COLO668 (cell line): ENCODE measurements at regions not wholly inside any gene's neighbourhood (a gene's known extent, or its start where the extent isn't known, plus 50 kb on each side); places are given as distances from the start of the nearest gene placed in this dataset.

ENCODE experiments used
- DNase-seq: peaks from one replicate; lab custom pipeline; 2025; ENCODE audit not compliant: unreplicated experiment; lab: John Stamatoyannopoulos, UW

DNA sequence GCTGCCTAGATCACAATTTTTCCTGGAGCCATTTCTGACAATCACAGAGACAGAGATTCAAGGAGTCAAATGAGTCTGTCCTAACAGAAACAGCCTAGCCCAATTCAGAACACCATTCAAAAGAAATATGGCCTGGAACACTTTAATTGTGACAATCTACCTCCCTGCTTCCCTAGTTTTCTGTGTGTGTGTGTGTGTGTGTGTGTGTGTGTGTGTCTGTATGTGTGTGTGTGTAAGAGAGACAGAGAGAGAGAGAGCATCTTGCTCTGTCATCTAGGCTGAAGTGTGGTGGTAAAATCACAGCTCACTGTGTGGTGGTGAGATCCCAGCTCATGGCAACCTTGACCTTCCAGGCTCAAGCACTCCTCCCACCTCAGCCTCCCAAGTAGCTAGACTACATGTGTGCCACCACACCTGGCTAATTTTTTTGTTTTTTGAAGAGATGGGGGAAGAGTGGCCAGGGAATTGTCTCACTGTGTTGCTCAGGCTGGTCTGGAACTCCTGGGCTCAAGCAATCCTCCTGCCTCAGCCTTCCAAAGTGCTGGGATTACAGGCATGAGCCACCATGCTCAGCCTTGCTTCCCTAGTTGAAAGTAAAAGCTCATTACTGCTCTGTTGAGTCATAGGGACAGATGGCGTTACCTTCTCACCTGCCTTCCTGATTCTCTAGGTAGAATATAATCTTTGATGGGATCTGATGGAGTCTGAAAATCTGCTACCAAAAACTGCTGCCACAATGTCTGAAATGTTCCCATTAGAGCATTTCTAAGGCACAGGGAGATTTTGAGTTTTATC, 89.6 kb upstream of the BEND6 start:
- no peak for DNase-seq

DNA sequence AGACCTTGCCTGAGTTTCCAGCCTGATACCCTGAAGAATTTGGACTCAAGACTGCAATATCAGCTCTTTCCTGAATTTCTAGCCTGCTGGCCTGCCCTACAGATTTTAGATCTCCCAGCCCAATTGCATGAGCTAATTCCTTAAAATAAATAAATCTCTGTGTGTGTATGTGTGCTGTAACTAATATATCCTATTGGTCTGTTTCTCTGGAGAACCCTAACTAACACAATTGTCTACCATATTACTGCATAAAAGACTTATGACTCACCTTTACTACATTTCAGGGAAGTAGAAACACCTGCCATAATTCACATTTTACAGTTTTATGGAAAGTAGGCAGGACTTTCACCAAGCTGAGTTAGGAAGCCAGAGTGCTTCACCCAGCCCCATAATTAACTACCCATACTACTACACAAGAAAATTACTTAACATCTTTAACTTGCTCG, 90.7 kb upstream of the BEND6 start:
- no peak for DNase-seq

DNA sequence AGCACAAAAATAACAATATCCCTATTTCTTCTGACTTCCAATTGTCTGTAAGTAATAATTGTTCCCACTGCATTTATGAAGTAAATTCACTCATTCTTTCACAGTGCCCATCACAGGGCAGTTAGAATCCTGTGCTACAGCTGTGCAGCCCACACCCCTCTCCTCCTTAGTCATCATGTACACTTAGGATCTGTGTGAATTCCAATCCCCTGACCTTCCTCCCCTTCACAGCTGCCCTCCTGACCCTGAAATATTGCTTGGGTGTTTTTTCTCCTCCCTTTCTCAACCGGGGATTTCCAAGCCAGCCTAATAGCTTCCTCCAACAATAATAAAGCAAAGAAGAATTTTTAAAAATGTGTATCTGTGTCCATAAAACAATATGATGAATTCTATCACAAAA, 91.5 kb upstream of the BEND6 start:
- DNase-seq = no peak

DNA sequence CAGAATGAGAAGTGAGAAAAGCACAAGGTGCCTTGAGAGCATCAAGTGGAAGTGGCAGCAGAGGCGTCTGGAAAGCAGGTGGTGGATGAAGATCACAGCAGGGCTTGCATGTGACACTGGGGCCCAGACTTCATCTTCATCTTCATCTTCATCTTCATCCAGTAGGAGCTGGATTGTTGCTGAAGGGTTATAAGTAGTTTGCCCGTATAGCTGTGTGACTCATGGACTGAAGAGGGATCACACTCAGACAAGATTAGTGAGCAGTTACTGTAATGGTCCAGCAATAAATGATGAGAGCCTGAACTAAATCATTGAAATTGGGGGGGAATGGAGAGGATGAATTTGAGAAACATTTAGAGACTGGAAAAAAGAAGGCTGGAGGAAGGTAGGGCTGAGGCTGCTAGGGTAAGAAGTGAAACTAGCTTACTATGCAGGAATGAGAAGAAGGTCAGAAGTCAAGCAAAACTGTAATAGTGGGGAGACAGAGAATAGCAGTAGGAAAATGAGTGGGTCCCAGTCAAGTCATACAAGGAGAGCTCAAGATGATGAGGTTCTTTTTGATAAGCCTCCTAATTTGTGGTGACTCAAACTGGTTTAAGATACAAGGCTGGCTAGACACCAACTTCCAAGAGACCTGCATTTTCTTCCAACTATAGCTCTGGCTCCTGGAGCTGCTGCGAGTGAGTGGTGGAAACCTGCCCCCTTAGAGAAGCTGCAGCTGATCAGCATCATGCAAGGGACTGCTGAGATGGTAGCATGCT, 92.3 kb upstream of the BEND6 start:
- no peak for DNase-seq

- no peak for DNase-seq
These were observed 94.4 kb upstream of the BEND6 start for GRCh38 chr6:56860475-56860874.

DNA sequence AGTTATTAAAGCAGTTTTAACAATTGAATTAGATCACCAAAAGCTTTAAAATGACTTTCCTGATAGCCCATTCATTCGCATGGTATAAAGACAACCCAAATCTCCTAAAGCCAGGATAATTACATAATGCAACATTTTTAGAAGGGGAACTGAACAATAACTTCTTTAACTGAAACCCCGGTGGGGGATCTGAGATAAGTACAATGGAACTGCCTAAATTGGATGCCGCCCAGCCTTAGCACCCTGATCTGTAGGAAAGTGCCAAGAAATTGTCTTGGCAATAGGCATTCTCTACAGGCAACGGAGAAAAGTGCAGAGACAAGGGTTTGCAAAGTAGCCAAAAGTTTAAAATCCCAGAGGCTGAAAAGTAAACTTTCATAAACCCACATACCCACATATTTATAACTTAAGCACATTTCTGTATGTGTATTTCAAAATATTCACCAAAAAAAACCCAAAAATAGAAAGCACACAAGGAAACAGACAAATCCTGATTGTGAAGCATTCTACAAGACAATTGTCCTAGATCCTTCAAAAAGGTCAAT, 98.8 kb upstream of the BEND6 start:
- DNase-seq = no peak

DNA sequence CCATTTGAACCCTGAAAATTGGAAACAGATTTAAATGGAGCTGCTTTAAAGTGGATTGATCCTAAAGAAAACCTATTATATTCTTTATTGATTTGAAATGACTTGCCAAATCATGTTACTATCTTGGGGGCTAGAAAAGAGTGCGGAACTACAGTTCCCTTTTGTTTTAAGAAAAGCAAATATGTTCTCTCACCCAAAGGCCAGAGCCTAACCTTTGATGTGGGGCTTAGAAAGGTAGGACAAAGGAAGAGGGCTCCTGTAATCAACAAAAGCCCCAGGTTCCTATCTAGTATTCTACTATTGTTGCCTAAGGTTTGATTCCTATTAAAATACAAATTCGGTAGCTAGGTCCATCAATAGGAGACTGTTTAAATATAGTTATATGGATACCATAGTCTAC, 100.8 kb upstream of the BEND6 start:
- DNase-seq = no peak

DNA sequence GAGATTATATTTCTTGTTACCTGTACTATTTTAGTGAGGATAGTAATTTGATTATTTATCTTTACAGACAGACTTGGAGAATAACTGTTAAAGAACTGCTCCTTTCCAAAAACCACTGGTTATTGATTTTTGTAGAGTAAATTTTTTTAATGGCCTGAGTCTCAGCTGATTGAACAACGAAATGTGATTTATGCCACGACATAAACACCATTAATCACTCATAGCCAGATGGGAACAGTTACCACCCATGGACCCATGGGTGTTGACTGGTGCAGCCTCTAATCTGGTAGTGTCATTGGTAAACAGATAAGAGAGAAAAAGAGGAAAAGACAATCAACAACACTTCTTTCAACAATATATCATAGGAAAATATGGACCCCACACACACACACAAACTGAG, 101.4 kb upstream of the BEND6 start:
- no peak for DNase-seq

- no peak for DNase-seq
These were observed 102.5 kb upstream of the BEND6 start for GRCh38 chr6:56852260-56853010.

DNA sequence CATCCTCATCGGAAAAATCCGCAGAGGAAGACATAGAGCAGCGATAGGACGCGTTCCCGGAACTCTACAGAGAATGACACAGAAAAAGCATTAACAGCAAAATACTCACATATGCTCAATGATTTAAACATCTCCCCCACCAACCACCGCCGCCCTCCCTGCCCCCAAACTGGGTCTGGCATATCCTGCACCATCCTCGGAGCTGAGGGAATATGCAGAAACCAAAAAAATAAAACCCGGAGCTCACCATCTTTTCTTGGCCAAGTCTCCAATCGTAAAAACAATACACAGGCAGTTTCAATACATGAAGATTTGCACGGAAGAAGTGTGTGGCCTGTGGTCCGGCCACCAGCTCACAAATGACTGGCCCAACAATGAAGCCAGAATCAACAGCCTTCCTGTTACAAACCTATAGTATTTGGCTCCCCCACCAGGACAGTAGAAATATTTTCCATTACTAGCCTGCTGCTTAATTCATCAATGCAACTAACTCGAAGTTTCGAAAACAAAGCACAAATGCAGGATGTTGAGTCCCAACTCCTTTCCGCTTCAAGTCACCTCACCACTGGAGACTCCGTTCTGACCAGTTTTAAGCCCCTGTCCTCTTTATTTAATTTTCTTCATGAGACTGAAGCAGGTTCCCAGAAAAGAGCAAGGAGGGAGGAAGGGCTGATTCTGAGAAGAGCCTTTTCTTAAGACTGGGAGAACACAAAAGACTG, 103.2 kb upstream of the BEND6 start:
- DNase-seq = peak; percentile 5

GRCh38 chr6:56851074-56851473, 103.8 kb upstream of the BEND6 start:
- no peak for DNase-seq

GRCh38 chr6:56850626-56851025, 104.3 kb upstream of the BEND6 start:
- no peak for DNase-seq

DNA sequence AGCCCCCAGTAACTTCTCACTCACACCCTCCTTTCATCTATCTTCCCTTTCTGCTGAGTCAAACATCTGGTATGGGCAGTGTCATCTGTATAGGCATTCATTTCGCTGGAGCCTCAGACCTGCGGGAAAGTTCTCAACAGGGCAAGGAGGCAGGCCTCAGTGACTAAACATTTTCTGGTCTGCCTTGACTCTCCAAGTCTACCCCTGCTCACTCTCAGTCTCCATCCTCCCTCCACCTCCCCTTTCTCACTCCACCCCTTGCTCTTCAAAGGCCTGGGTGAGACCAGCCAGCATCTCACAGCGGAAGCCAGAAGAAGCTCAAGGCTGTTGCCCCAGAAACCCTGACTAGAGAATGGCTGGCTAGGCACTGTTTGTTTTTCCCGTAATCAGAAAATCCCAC, 105.0 kb upstream of the BEND6 start:
- no peak for DNase-seq

DNA sequence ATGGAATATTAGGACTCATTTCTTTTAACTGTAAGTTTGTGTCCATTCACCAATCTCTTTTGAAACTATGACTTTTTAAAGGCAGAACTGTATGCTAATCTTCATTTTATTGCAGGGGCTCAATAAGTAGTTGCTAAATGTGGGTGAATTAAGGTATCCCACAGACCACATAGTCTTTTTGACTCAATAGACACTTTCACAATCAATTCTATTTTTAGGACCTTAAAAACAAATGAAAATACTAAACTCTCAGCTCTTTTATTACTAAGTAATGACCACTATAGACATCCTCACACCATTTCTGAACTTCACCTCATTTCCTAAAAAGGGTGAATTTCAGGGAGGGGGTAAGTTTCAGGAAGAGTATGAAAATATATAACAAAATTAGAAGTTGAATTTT, 106.8 kb upstream of the BEND6 start:
- DNase-seq = no peak

GRCh38 chr6:56845032-56845431, 109.9 kb upstream of the BEND6 start:
- no peak for DNase-seq

DNA sequence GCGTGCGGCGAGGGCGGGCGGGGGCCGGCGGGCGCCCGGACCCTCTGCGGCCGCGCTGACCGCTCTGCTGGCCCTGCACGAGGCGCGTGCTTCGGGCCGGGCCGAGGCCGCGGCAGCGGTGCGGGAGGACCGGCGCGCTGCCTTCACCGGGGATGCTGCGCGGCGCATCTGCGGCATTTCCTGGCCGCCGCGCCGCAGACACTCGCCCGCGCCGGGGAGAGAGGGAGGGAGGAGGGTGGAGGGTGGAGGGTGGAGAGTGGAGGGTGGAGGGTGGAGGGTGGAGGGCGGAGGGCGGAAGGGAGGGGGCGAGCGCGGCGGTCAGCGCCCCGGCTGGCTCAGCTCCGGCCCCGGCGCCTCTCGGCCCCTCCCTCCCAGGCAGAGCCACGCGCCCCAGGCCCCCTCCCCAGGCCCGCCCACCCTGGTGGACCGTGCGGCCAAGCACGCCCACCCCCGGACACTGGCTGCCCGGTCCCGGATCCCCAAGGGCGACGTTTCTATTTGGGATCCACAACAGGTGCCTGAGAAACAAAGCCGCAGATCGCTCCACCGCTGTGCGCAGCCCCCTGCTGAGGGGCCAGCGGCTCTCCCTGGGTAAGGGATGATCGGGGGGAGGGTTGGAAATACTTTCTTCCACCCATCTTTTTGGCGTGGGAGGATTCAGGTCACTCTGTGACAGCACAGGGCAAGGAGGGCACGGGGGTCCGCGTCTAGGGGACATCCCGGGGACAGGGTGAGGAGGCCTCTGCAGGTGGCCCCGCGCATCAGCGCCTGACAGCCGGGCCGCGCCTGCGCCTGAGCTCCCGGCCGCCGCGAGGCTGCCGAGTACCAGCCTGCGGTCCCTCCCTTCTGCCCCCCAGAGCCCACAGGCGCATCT, 111.2 kb upstream of the BEND6 start:
- DNase-seq = peak; percentile 89

DNA sequence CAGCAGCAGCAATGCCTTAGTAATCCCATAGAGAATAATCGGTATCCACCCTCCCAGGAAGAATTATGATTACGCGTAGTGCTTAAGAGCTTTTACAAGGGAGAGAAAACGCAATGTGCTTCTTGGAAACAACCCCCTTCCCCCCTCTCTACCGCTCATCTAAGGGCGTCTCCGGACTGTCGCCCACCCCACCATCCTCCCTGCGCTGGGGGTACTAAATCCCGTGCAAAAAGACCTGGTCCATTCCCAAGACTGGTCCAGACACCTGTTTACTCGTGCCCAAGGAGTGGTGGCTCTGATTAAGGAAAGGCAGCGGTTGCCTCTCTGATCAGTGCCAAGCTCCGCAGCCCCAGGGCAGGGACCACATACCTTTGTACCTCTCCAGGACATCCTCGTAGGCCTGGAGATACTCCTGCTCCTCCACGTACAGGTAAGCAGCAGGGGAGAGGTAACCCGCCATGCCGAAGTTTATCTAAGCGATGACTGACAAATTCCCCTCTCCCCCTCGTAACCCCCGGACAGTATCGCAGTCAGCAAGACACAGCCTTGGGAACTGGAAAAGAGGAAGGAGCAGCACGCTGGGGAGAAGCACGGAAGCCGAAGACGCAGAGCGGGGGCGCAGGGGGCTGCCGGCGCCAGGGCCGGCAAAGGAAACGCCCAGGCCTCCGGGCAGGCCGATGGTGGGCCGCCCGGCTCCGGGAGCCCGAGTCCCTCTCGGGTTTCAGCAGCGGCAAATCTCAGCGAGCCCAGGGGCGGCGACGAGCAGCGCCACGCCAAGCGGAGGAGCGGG, 112.0 kb upstream of the BEND6 start:
- peak; percentile 73 for DNase-seq

DNA sequence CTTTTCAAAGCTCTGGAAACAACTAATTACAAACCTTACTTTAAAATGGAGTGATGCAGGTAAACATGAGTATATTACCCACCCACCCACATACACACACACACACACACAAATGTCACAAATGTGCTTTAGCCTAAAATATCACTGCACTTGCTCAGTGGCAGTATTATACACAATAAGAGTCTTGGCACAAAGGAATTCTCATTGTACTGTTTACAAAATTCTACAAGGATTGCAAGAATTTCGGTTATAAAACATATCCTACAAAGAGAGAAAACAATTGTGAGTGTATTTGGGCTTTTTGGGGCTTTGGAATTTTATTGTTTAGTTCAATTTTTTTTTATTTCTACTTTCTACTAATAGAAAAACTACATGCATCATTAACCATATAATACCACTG, 113.2 kb upstream of the BEND6 start:
- no peak for DNase-seq

DNA sequence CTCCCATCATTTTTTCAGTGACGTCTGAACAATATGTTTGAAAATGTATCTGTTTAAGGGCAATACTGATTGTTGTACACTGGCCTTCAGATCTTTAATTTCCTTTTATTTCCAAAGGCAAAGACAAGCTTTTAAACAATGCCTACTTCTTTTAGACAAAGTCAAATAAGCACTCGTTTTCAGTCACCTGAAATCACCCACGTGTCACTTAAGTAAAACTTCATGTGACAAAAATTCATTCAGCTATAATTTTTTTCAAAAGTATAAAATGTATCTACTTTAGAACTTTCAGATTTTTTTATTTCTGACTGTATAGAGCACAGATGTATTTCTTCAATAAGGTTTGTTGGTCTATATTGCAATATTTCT, 113.5 kb upstream of the BEND6 start:
- DNase-seq = no peak
